Progenitor cell of endocrine pancreas (in vitro differentiated cells): ENCODE measurements at regions not wholly inside any gene's neighbourhood (a gene's known extent, or its start where the extent isn't known, plus 50 kb on each side); places are given as distances from the start of the nearest gene placed in this dataset.
"Not testable (repeated sequence)": the region's sequence is repeated elsewhere in the genome, so short reads cannot be mapped to it uniquely, and the experiment has no call there.

ENCODE experiments used
- DNase-seq: peaks from one replicate; pipeline ENCODE4 v3.0.0; 2021; ENCODE audit warnings: low spot score; ENCODE audit not compliant: unreplicated experiment
- H3K27ac Mint-ChIP-seq: 2 replicates; pipeline ENCODE4 v1.8.0; 2021; ENCODE audit warnings: mild to moderate bottlenecking, moderate library complexity, mixed read lengths
- H3K27me3 Mint-ChIP-seq: 2 replicates; pipeline ENCODE4 v1.8.0; 2021; ENCODE audit warnings: mixed read lengths
- H3K36me3 Mint-ChIP-seq: 2 replicates; pipeline ENCODE4 v1.8.0; 2022; ENCODE audit warnings: mixed read lengths; ENCODE audit not compliant: insufficient read depth
- H3K4me1 Mint-ChIP-seq: 2 replicates; pipeline ENCODE4 v1.8.0; 2021; ENCODE audit warnings: low read depth, mixed read lengths
- H3K4me3 Mint-ChIP-seq: 2 replicates; pipeline ENCODE4 v1.8.0; 2021; ENCODE audit warnings: low read depth, mild to moderate bottlenecking, moderate library complexity, mixed read lengths
- H3K9me3 Mint-ChIP-seq: 2 replicates; pipeline ENCODE4 v1.8.0; 2021; ENCODE audit warnings: low read depth, mixed read lengths
- TF ChIP-seq, protein P1 (sequence below): fragments of 200-600 bp; sonication (generic); IDR thresholded peaks from one replicate; pipeline ENCODE4 v1.5.0; 2021; ENCODE audit warnings: antibody characterized with exemption, mild to moderate bottlenecking; ENCODE audit not compliant: unreplicated experiment

DNA sequence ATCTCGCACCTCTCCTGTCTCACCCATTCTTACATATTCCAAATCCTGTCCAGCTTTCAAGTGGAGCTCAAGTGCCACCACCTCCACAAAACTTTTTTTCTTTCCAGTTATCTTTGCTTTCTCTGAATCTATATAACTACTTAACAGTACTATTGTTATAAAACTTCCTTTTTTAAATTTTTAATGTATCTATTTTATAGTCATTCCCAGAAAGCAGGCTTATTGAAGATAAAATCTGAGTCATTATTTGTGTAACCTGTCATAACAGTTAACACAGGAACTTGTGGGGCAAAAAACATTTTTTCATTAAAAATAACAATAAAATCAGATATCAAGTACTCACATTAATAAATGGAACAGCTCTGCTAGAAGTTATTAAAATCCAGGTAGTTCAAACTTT, 73.3 kb upstream of the ALCAM start:
- Mint-ChIP-seq H3K4me3 (no peak overlapping the region), H3K4me1 (no peaks in the 10 kb centered on the region), H3K36me3 (no peaks in the 10 kb centered on the region), H3K27me3 (no peaks in the 10 kb centered on the region), H3K27ac (no peak overlapping the region), H3K9me3 (peaks cover 12% of the 10 kb centered on the region)
- no peak for DNase-seq
- TF ChIP-seq, protein P1, sequence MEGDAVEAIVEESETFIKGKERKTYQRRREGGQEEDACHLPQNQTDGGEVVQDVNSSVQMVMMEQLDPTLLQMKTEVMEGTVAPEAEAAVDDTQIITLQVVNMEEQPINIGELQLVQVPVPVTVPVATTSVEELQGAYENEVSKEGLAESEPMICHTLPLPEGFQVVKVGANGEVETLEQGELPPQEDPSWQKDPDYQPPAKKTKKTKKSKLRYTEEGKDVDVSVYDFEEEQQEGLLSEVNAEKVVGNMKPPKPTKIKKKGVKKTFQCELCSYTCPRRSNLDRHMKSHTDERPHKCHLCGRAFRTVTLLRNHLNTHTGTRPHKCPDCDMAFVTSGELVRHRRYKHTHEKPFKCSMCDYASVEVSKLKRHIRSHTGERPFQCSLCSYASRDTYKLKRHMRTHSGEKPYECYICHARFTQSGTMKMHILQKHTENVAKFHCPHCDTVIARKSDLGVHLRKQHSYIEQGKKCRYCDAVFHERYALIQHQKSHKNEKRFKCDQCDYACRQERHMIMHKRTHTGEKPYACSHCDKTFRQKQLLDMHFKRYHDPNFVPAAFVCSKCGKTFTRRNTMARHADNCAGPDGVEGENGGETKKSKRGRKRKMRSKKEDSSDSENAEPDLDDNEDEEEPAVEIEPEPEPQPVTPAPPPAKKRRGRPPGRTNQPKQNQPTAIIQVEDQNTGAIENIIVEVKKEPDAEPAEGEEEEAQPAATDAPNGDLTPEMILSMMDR, result no peak

- H3K27ac Mint-ChIP-seq, H3K27me3 Mint-ChIP-seq, H3K9me3 Mint-ChIP-seq, H3K36me3 Mint-ChIP-seq, H3K4me1 Mint-ChIP-seq, DNase-seq, H3K4me3 Mint-ChIP-seq: not testable (repeated sequence)
Measured at GRCh38 chr3:105296182-105296822, 70.4 kb upstream of the ALCAM start.

DNA sequence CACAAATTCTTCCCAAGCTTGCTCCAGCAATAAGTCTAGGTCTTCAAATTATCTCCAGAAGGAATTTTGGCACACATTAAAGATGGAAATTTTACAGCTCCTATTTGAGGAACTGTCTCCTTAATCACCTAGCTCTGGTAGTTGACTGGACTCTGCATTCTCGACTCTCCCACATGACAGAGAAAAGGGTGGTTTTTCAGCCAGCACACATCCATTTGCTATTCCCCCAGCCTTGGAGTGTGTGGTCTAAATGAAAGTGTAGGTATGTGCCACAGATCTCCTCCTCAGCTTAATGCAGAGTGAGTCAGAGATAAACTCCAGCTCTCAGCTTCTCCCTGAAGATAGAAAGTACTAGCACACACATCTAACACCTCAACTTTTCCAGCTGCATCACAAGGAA, 62.2 kb upstream of the ALCAM start:
- Mint-ChIP-seq H3K27ac (no peak overlapping the region), H3K4me1 (no peaks in the 10 kb centered on the region), H3K9me3 (peaks cover 12% of the 10 kb centered on the region), H3K4me3 (no peak overlapping the region), H3K27me3 (no peaks in the 10 kb centered on the region), H3K36me3 (no peaks in the 10 kb centered on the region)
- DNase-seq, result no peak
- TF ChIP-seq, protein P1, result no peak

DNA sequence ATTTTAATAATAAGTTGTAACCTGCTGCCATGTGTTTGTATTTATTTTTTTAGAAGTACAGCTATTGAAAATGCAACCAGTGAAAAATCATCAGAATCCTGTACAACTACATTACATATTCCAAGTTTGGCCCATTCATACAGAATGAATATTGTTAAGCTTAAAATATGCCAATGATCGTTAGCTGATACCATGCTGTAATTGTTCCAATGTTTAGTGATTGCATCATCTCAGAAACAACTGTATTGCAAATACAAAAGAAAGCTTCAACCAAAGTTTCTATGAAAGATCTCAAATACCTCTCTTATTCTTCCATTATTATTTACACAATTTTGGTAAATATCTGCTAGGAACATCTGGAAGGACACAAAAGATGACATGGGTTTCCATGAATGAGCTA, 51.6 kb upstream of the ALCAM start:
- H3K4me3 Mint-ChIP-seq, result no peak overlapping the region
- no peak for DNase-seq
- TF ChIP-seq, protein P1, result no peak
- no peaks in the 10 kb centered on the region for H3K4me1 Mint-ChIP-seq
- peaks cover 4% of the 10 kb centered on the region for H3K9me3 Mint-ChIP-seq
- H3K27ac Mint-ChIP-seq, result no peak overlapping the region
- no peaks in the 10 kb centered on the region for H3K27me3 Mint-ChIP-seq
- no peaks in the 10 kb centered on the region for H3K36me3 Mint-ChIP-seq

GRCh38 chr3:105315815-105316214, 50.9 kb upstream of the ALCAM start:
- DNase-seq, result no peak
- H3K4me3 Mint-ChIP-seq, result no peak overlapping the region
- TF ChIP-seq, protein P1, result no peak
- H3K27ac Mint-ChIP-seq, result no peak overlapping the region
- no peaks in the 10 kb centered on the region for H3K36me3 Mint-ChIP-seq
- no peaks in the 10 kb centered on the region for H3K4me1 Mint-ChIP-seq
- no peaks in the 10 kb centered on the region for H3K27me3 Mint-ChIP-seq
- H3K9me3 Mint-ChIP-seq, result peaks cover 4% of the 10 kb centered on the region

GRCh38 chr3:105316331-105316730, 50.4 kb upstream of the ALCAM start:
- H3K36me3 Mint-ChIP-seq, result no peaks in the 10 kb centered on the region
- H3K4me1 Mint-ChIP-seq, result no peaks in the 10 kb centered on the region
- peaks cover 4% of the 10 kb centered on the region for H3K9me3 Mint-ChIP-seq
- TF ChIP-seq, protein P1, result no peak
- H3K27ac Mint-ChIP-seq, result no peak overlapping the region
- no peak overlapping the region for H3K4me3 Mint-ChIP-seq
- no peaks in the 10 kb centered on the region for H3K27me3 Mint-ChIP-seq
- DNase-seq, result no peak
